Vagina (tissue), 2 donors: ENCODE measurements at regions not wholly inside any gene's neighbourhood (a gene's known extent, or its start where the extent isn't known, plus 50 kb on each side); places are given as distances from the start of the nearest gene placed in this dataset.

Source experiments
- CTCF ChIP-seq, 3 experiments: fragments of 450-650 bp in 2 of 3; fragments of 200-600 bp in 1 of 3; sonication (generic) in 1 of 3; IDR thresholded peaks; one replicate each; pipeline ENCODE4 v1.5.1; 2017 to 2019; ENCODE audit warnings: antibody characterized with exemption in 3 of 3, mild to moderate bottlenecking in 2 of 3, moderate library complexity in 2 of 3
- POLR2A ChIP-seq, 2 donors: fragments of 450-650 bp; IDR thresholded peaks; one replicate each; pipeline ENCODE4 v1.6.1; 2017; ENCODE audit warnings: antibody characterized with exemption in 2 of 2, mild to moderate bottlenecking in 2 of 2, moderate library complexity in 2 of 2
- POLR2AphosphoS5 ChIP-seq, 2 donors: sonication (generic); formaldehyde crosslinking; IDR thresholded peaks; one replicate each; pipeline ENCODE4 v1.9.0; 2017; ENCODE audit warnings: antibody characterized with exemption in 2 of 2, mild to moderate bottlenecking in 2 of 2, low read depth in 1 of 2; ENCODE audit not compliant: insufficient read depth in 1 of 2

GRCh38 chr1:80447526-80447925 is 1353.2 kb upstream of the ADGRL2 start:
- TF ChIP-seq CTCF (IDR thresholded peaks at IDR 0.05) (no peak), POLR2AphosphoS5 (IDR thresholded peaks at IDR 0.05; ENCODE audit: insufficient read depth in 1 of 2, low read depth in 1 of 2) (no peak), POLR2A (IDR thresholded peaks at IDR 0.05) (no peak)
